PC-9 (cell line): ENCODE measurements at regions not wholly inside any gene's neighbourhood (a gene's known extent, or its start where the extent isn't known, plus 50 kb on each side); places are given as distances from the start of the nearest gene placed in this dataset.

Experiments
- BruUV-seq: library from RNA; stranded (reverse); fragments of 400-500 nt; replicated peaks from 2 replicates; lab custom pipeline; 2021; lab: Mats Ljungman, UMichigan
- CTCF ChIA-PET: fragments of 300-600 bp; sonication (Branson Sonifier 250); formaldehyde crosslinking; loops from one replicate; lab custom pipeline; 2022; ENCODE audit warnings: antibody characterized with exemption; lab: Charles Lee
- POLR2A ChIA-PET: fragments of 300-600 bp; sonication (Branson Sonifier 250); formaldehyde crosslinking; loops from one replicate; lab custom pipeline; 2022; ENCODE audit warnings: antibody characterized with exemption; ENCODE audit not compliant: unreplicated experiment; lab: Charles Lee
- DNase-seq, 2 experiments: peaks; one replicate each; pipeline versions ENCODE4 v3.0.0 to v3.0.0-alpha.2; 2015 to 2022; ENCODE audit warnings: mixed read lengths in 1 of 2
- H2AFZ ChIP-seq: fragments of 200-600 bp; sonication (generic); 2 replicates; pipeline ENCODE4 v1.8.1; 2017; ENCODE audit warnings: antibody characterized with exemption
- H3F3A ChIP-seq: fragments of 200-600 bp; sonication (generic); 2 replicates; pipeline ENCODE4 v1.8.1; 2017; ENCODE audit warnings: antibody characterized with exemption, mild to moderate bottlenecking, low read depth; ENCODE audit not compliant: insufficient read depth
- H3K27ac ChIP-seq: fragments of 200-600 bp; sonication (generic); 2 replicates; pipeline ENCODE4 v1.6.1; 2016; ENCODE audit warnings: mixed run types
- H3K27me3 ChIP-seq: fragments of 200-600 bp; sonication (generic); 2 replicates; pipeline ENCODE4 v1.6.1; 2016; ENCODE audit warnings: low read depth, mixed run types; ENCODE audit not compliant: insufficient read depth
- H3K36me3 ChIP-seq: fragments of 200-600 bp; sonication (generic); 2 replicates; pipeline ENCODE4 v1.6.1; 2016; ENCODE audit warnings: low read depth, mixed run types
- H3K4me1 ChIP-seq: fragments of 200-600 bp; sonication (generic); replicated peaks from 2 replicates; pipeline ENCODE4 v1.6.1; 2016; ENCODE audit warnings: mixed run types; ENCODE audit not compliant: insufficient read depth
- H3K4me2 ChIP-seq: fragments of 200-600 bp; sonication (generic); 2 replicates; pipeline ENCODE4 v1.6.1; 2017; ENCODE audit warnings: mixed run types
- H3K4me3 ChIP-seq: fragments of 200-600 bp; sonication (generic); 2 replicates; pipeline ENCODE4 v1.6.1; 2016; ENCODE audit warnings: mixed run types
- H3K79me2 ChIP-seq: fragments of 200-600 bp; sonication (generic); 2 replicates; pipeline ENCODE4 v1.6.1; 2017; ENCODE audit warnings: low read depth, mixed run types
- H3K9me2 ChIP-seq: fragments of 200-600 bp; sonication (generic); 2 replicates; pipeline ENCODE4 v1.8.1; 2017; ENCODE audit warnings: mild to moderate bottlenecking; ENCODE audit not compliant: insufficient read depth
- H3K9me3 ChIP-seq: fragments of 200-600 bp; sonication (generic); 2 replicates; pipeline ENCODE4 v1.8.1; 2016; ENCODE audit warnings: low read depth; ENCODE audit not compliant: insufficient read depth
- H4K20me1 ChIP-seq: fragments of 200-600 bp; sonication (generic); 2 replicates; pipeline ENCODE4 v1.8.1; 2017; ENCODE audit not compliant: insufficient read depth
- EZH2 ChIP-seq: fragments of 200-600 bp; sonication (generic); IDR thresholded peaks from 2 replicates; pipeline ENCODE4 v1.8.0; 2017; ENCODE audit warnings: antibody characterized with exemption, low read depth
- intact Hi-C: fragments of 100-400 bp; cut with micrococcal nuclease; formaldehyde crosslinking; loops from one replicate; pipeline ENCODE4 v1.10.0; 2022; ENCODE audit not compliant: unreplicated experiment
- TF ChIP-seq, protein P1 (sequence below): fragments of 200-600 bp; sonication (generic); conservative IDR thresholded peaks from 2 replicates; pipeline ENCODE4 v1.6.1; 2017; ENCODE audit warnings: mixed run types, antibody characterized with exemption, mild to moderate bottlenecking, moderate library complexity

DNA sequence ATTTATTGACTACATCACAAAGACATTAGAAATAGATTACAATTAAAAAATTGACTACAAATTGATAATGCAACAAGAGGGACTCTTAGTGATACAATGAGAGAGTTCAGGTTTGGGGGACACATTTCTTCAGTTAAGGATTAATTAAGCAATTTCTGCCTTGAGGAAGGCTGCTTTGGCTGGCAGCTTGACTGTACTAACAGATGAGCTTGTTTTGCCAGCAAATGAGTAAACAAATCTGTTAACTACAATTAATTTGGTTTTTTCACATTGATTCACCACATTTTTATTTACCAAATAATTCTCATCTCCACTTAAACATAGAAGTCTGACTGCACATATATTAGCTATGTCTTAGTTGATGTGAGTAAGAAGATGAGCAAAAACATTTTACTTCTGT lies 183.6 kb upstream of the ZNF385D start:
- TF ChIP-seq EZH2: no peak
- TF ChIP-seq, protein P1, sequence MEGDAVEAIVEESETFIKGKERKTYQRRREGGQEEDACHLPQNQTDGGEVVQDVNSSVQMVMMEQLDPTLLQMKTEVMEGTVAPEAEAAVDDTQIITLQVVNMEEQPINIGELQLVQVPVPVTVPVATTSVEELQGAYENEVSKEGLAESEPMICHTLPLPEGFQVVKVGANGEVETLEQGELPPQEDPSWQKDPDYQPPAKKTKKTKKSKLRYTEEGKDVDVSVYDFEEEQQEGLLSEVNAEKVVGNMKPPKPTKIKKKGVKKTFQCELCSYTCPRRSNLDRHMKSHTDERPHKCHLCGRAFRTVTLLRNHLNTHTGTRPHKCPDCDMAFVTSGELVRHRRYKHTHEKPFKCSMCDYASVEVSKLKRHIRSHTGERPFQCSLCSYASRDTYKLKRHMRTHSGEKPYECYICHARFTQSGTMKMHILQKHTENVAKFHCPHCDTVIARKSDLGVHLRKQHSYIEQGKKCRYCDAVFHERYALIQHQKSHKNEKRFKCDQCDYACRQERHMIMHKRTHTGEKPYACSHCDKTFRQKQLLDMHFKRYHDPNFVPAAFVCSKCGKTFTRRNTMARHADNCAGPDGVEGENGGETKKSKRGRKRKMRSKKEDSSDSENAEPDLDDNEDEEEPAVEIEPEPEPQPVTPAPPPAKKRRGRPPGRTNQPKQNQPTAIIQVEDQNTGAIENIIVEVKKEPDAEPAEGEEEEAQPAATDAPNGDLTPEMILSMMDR: no peak
- Histone ChIP-seq H3K9me3 (no peaks in the 10 kb centered on the region), H3K4me3 (no peak overlapping the region), H3K4me2 (no peak overlapping the region), H3K4me1 (no peaks in the 10 kb centered on the region), H3K79me2 (no peaks in the 10 kb centered on the region), H3K27ac (no peak overlapping the region), H3F3A (no peaks in the 10 kb centered on the region), H3K36me3 (no peaks in the 10 kb centered on the region), H3K27me3 (no peaks in the 10 kb centered on the region), H4K20me1 (no peaks in the 10 kb centered on the region), H3K9me2 (no peaks in the 10 kb centered on the region), H2AFZ (no peak overlapping the region)
- no peak for DNase-seq
- ChIA-PET POLR2A (no interaction called here), CTCF (no interaction called here)
- BruUV-seq: no TSS peak
- intact Hi-C loops: no loop called here

- H3F3A ChIP-seq: no peaks in the 10 kb centered on the region
- POLR2A ChIA-PET: no interaction called here
- no peak overlapping the region for H3K27ac ChIP-seq
- no peaks in the 10 kb centered on the region for H4K20me1 ChIP-seq
- H3K79me2 ChIP-seq: no peaks in the 10 kb centered on the region
- BruUV-seq: no TSS peak
- H3K4me3 ChIP-seq: no peak overlapping the region
- intact Hi-C loops: no loop called here
- H2AFZ ChIP-seq: no peak overlapping the region
- no peaks in the 10 kb centered on the region for H3K9me2 ChIP-seq
- H3K27me3 ChIP-seq: no peaks in the 10 kb centered on the region
- TF ChIP-seq, protein P1: no peak
- TF ChIP-seq EZH2: no peak
- no peaks in the 10 kb centered on the region for H3K36me3 ChIP-seq
- CTCF ChIA-PET: no interaction called here
- no peaks in the 10 kb centered on the region for H3K4me1 ChIP-seq
- no peak overlapping the region for H3K4me2 ChIP-seq
- no peaks in the 10 kb centered on the region for H3K9me3 ChIP-seq
- DNase-seq: no peak
Observed at GRCh38 chr3:21936207-21936606, 185.2 kb upstream of the ZNF385D start.

GRCh38 chr3:21938267-21938681 lies 187.3 kb upstream of the ZNF385D start:
- no peaks in the 10 kb centered on the region for H3K9me3 ChIP-seq
- ChIA-PET POLR2A (no interaction called here), CTCF (no interaction called here)
- H3K27me3 ChIP-seq: no peaks in the 10 kb centered on the region
- H2AFZ ChIP-seq: no peak overlapping the region
- DNase-seq: no peak
- intact Hi-C loops: no loop called here
- H3K27ac ChIP-seq: no peak overlapping the region
- peaks cover 6% of the 10 kb centered on the region; the same call in 1 of the 2 replicates for H3K9me2 ChIP-seq
- H3K4me2 ChIP-seq: no peak overlapping the region
- no peaks in the 10 kb centered on the region for H3K79me2 ChIP-seq
- H3F3A ChIP-seq: no peaks in the 10 kb centered on the region
- TF ChIP-seq, protein P1: no peak
- no peak for TF ChIP-seq EZH2
- no peaks in the 10 kb centered on the region for H4K20me1 ChIP-seq
- BruUV-seq: no TSS peak
- no peaks in the 10 kb centered on the region for H3K36me3 ChIP-seq
- H3K4me3 ChIP-seq: no peak overlapping the region
- no peaks in the 10 kb centered on the region for H3K4me1 ChIP-seq
